Cardiac muscle cell (in vitro differentiated cells and primary cell): ENCODE measurements at regions not wholly inside any gene's neighbourhood (a gene's known extent, or its start where the extent isn't known, plus 50 kb on each side); places are given as distances from the start of the nearest gene placed in this dataset.

ENCODE experiments used
- DNase-seq, 2 donors: peaks; one replicate each; pipeline versions ENCODE4 v3.0.0 to v3.0.0-alpha.2; 2010 to 2017; ENCODE audit warnings: low read depth in 1 of 2, low spot score in 1 of 2
- H3K27ac ChIP-seq: fragments of 200-600 bp; sonication (generic); 2 replicates; pipeline ENCODE4 v1.5.1; 2016
- H3K27me3 ChIP-seq: fragments of 200-600 bp; sonication (generic); 2 replicates; pipeline ENCODE4 v1.6.0; 2016; ENCODE audit warnings: control low read depth
- H3K36me3 ChIP-seq: fragments of 200-600 bp; sonication (generic); 2 replicates; pipeline ENCODE4 v1.5.1; 2016; ENCODE audit warnings: control low read depth
- H3K4me1 ChIP-seq: fragments of 200-600 bp; sonication (generic); 2 replicates; pipeline ENCODE4 v1.8.1; 2017; ENCODE audit warnings: low read depth, mild to moderate bottlenecking, mixed run types
- H3K4me3 ChIP-seq: fragments of 200-600 bp; sonication (generic); 2 replicates; pipeline ENCODE4 v1.5.1; 2016; ENCODE audit warnings: mild to moderate bottlenecking
- H3K9me3 ChIP-seq: fragments of 200-600 bp; sonication (generic); 2 replicates; pipeline ENCODE4 v1.5.1; 2017; ENCODE audit warnings: low read depth, mild to moderate bottlenecking, control low read depth
- TF ChIP-seq, protein P1 (sequence below): IDR thresholded peaks from 2 replicates; pipeline ENCODE4 v1.5.1; 2012; ENCODE audit warnings: low read depth, mild to moderate bottlenecking, low read length

DNA sequence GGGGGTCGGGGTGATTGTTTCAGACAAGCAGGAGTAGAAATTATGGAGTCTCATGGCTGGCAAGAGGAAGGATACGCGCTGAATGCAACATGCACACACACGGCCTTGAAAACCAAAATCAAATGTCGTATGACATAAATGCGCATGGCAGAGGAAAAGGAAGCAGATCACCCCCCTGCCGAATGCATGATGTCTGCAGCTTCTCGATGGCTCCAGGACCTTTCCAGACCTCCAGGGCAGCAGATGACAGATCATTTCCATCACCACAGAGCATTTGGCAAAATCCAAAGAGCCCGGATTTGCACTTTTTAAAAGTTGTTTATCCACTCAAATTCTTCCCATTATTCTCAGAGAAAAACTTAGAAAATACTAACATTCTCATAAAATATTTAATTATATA lies 211.7 kb downstream of the NHLRC3 start:
- TF ChIP-seq, protein P1, sequence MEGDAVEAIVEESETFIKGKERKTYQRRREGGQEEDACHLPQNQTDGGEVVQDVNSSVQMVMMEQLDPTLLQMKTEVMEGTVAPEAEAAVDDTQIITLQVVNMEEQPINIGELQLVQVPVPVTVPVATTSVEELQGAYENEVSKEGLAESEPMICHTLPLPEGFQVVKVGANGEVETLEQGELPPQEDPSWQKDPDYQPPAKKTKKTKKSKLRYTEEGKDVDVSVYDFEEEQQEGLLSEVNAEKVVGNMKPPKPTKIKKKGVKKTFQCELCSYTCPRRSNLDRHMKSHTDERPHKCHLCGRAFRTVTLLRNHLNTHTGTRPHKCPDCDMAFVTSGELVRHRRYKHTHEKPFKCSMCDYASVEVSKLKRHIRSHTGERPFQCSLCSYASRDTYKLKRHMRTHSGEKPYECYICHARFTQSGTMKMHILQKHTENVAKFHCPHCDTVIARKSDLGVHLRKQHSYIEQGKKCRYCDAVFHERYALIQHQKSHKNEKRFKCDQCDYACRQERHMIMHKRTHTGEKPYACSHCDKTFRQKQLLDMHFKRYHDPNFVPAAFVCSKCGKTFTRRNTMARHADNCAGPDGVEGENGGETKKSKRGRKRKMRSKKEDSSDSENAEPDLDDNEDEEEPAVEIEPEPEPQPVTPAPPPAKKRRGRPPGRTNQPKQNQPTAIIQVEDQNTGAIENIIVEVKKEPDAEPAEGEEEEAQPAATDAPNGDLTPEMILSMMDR = no peak
- no peaks in the 10 kb centered on the region for H3K27me3 ChIP-seq
- no peaks in the 10 kb centered on the region for H3K36me3 ChIP-seq
- H3K27ac ChIP-seq = no peak overlapping the region
- H3K4me3 ChIP-seq = no peak overlapping the region
- peaks cover 12% of the 10 kb centered on the region for H3K4me1 ChIP-seq
- DNase-seq = no peak
- H3K9me3 ChIP-seq = no peaks in the 10 kb centered on the region

DNA sequence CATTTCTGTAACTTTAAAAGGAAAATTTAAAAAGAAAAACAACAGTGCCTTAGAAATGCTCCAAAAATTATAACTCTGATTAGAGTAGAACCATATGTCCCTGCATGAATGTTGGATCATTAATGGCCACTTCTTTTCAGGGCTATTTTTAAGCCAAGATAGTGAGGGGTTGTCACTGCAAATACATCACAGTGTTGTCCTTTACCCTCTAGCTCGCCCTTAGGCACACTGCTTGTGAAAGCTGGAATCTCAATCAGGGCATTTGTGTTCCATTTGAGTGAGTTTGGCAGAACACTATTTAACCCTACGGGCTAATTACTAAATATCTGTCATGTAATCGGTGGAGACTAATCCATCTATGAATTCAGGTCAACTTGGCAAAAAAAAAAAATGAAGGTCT lies 212.2 kb downstream of the NHLRC3 start:
- DNase-seq = peak in 1 of 2 donors; percentile 8
- TF ChIP-seq, protein P1 = no peak
- H3K36me3 ChIP-seq = no peaks in the 10 kb centered on the region

DNA sequence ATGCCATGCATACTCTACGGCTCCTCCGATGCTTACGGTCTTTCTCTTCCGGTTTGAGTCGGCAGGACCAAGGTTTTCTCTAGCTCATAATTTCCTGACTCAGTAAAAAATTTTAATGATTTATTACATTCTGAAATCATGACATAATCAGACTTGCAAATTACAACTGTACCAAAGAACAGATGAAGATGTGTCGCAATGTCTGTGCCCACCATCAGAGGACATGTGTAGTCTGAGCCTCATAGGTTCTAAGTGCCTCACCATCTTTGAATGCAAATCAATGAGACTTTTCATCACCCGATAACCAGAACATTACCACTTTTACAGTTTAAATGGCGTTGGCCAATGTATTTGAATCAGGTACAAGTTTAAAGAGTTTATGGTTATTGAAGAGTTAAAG lies 213.1 kb downstream of the NHLRC3 start:
- Histone ChIP-seq H3K4me1 (peaks cover 7% of the 10 kb centered on the region), H3K36me3 (no peaks in the 10 kb centered on the region), H3K27me3 (no peaks in the 10 kb centered on the region), H3K9me3 (no peaks in the 10 kb centered on the region), H3K27ac (no peak overlapping the region), H3K4me3 (no peak overlapping the region)
- DNase-seq = no peak
- TF ChIP-seq, protein P1 = no peak

More for the DNA sequence above, 212.2 kb downstream of the NHLRC3 start:
- Histone ChIP-seq H3K9me3 (no peaks in the 10 kb centered on the region), H3K4me1 (peaks cover 12% of the 10 kb centered on the region), H3K27me3 (no peaks in the 10 kb centered on the region), H3K4me3 (no peak overlapping the region), H3K27ac (no peak overlapping the region)

DNA sequence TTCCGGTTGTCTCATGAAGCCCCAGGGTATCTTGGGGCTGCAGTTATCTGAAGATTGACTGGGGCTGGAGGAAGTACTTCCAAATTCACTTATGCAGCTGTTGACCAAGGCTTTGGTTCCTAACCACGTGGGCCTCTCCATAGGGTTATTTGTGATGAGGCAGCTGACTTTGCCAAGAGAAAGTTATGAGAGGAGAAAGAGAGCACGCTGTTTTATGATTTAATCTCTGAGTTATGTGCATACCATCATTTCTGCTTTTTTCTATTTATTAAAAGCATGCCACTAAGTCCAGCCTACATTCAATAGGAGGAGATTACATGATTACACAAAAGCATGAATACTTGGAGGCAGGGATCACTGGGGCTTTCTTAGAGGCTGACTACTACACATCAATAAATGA lies 215.5 kb downstream of the NHLRC3 start:
- Histone ChIP-seq H3K4me3 (no peak overlapping the region), H3K36me3 (no peaks in the 10 kb centered on the region), H3K27ac (no peak overlapping the region), H3K4me1 (peaks cover 25% of the 10 kb centered on the region), H3K9me3 (no peaks in the 10 kb centered on the region), H3K27me3 (no peaks in the 10 kb centered on the region)
- TF ChIP-seq, protein P1 = no peak
- peak in 1 of 2 donors; percentile 46 for DNase-seq

DNA sequence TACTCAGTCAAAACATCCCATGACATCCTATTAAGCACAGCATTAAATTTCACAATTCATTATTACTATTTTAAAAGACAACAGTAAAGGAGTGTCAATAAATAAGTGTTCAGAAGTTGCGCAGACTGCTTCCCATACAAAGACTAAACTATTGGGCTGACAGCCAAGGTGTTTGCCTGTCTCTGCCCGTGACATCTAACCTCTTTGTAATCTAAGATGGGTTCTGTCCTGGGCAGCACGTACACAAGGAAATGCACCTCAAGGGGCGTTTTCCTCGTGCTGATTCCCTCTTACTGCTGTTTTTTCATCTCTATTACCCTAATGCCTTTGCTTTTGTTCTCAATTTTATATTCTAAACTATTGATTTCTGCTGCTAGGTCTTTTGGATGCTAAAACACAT lies 216.3 kb downstream of the NHLRC3 start:
- no peak for DNase-seq
- H3K4me3 ChIP-seq = no peak overlapping the region
- H3K9me3 ChIP-seq = no peaks in the 10 kb centered on the region
- no peaks in the 10 kb centered on the region for H3K27me3 ChIP-seq
- H3K4me1 ChIP-seq = peaks cover 25% of the 10 kb centered on the region
- no peak overlapping the region for H3K27ac ChIP-seq
- no peaks in the 10 kb centered on the region for H3K36me3 ChIP-seq
- TF ChIP-seq, protein P1 = no peak

DNA sequence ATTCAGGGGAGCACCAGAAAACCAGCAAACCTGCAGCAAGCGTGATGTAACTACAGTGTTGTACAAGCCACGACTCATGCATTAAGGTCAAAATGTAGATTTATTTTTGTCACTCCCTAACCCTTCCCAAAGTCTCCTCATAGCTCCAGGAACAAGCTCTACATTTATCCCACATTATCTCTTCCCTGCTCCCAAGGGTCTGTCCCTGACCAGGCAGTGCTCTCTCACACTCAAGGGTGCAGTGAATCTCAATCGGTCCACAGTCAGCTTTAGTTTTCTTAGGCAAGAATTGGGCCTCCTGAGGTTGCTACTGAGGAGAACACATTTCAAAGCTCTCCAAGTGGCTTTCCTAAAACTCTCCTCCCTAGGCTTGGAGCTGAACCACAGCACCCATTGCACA lies 219.4 kb downstream of the NHLRC3 start:
- TF ChIP-seq, protein P1 = no peak
- H3K36me3 ChIP-seq = no peaks in the 10 kb centered on the region
- peaks cover 42% of the 10 kb centered on the region for H3K4me1 ChIP-seq
- peak in 1 of 2 donors; percentile 34 for DNase-seq
- no peaks in the 10 kb centered on the region for H3K9me3 ChIP-seq
- no peaks in the 10 kb centered on the region for H3K27me3 ChIP-seq
- H3K27ac ChIP-seq = peak overlapping the region; percentile 69
- H3K4me3 ChIP-seq = no peak overlapping the region
